ENCODE measurements at regions not wholly inside any gene's neighbourhood (a gene's known extent, or its start where the extent isn't known, plus 50 kb on each side); places are given as distances from the start of the nearest gene placed in this dataset.

DNA sequence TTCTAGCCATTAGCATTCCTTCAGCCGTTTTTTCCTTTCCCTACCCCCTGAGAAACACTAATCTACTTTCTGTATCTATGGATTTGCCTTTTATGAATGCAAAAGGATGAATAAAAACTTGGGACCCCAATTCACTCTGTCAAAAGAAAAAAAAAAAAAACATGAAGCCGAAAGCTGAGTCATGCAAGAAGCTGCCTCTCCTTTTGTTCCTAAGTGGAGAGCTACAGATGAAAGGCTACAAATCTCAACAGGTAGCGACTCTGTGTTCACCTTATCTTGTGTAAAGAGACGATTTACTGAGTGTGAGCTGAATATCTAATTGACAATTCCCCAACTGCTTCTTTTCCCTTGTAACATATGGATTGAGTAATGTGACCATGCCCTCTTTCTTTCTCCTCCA is 1072.8 kb downstream of the UQCRFS1 start:
- ChIA-PET CTCF (no interaction called here), POLR2A (no interaction called here)
- FAIRE-seq: no peak
- no peaks in the 10 kb centered on the region for H3K27me3 ChIP-seq (ENCODE audit: control insufficient read depth in 2 of 2, insufficient read depth in 2 of 2, low read length in 2 of 2)
- H3K4me1 ChIP-seq (ENCODE audit: control insufficient read depth, extremely low read depth, insufficient read depth, low read length): no peaks in the 10 kb centered on the region
- H3K4me2 ChIP-seq (ENCODE audit: insufficient read depth, low read length): no peak overlapping the region
- peaks cover 5% of the 10 kb centered on the region for H3K9me3 ChIP-seq (replicated peaks; ENCODE audit: control insufficient read depth, insufficient read depth, low read length)
- no peaks in the 10 kb centered on the region for H3K9me1 ChIP-seq (replicated peaks; ENCODE audit: control insufficient read depth, extremely low read depth, insufficient read depth, low read length)
- H3K4me3 ChIP-seq (replicated peaks in 1 of 3; ENCODE audit: insufficient read depth in 1 of 3, low read depth in 1 of 3, low read length in 3 of 3): no peak overlapping the region
- H3K9ac ChIP-seq (replicated peaks; ENCODE audit: extremely low read depth, insufficient read depth, low read length): no peak overlapping the region
- dilution Hi-C loops (cut with MboI; ENCODE audit: extremely low pct_ligation_motif_present, low sequenced_read_pairs) (no loop called here), intact Hi-C loops (cut with micrococcal nuclease) (no loop called here)
- no peak overlapping the region for H3K27ac ChIP-seq (ENCODE audit: insufficient read depth, low read depth, low read length)
- no peaks in the 10 kb centered on the region for H3K79me2 ChIP-seq (ENCODE audit: control insufficient read depth, insufficient read depth, low read length)
- no peaks in the 10 kb centered on the region for H3K36me3 ChIP-seq (ENCODE audit: control insufficient read depth in 2 of 2, extremely low read depth in 1 of 2, insufficient read depth in 2 of 2, low read length in 2 of 2)
- no peak for DNase-seq (ENCODE audit: low read depth, low spot score)
- TF ChIP-seq GATA2 (IDR thresholded peaks at IDR 0.05; ENCODE audit: insufficient read depth, insufficient read length, low read depth, low read length) (no peak), MYC (IDR thresholded peaks at IDR 0.05; ENCODE audit: low read depth, low read length) (no peak), POLR2AphosphoS5 (IDR thresholded peaks at IDR 0.05; ENCODE audit: insufficient read depth, low read depth, low read length) (no peak), POLR2A (IDR thresholded peaks at IDR 0.05; ENCODE audit: low read depth, low read length) (no peak), FOS (IDR thresholded peaks at IDR 0.05; ENCODE audit: borderline replicate concordance, insufficient read depth, low read length) (no peak), JUN (IDR thresholded peaks at IDR 0.05; ENCODE audit: borderline replicate concordance, insufficient read depth, insufficient read length, low read depth) (no peak), EZH2 (IDR thresholded peaks at IDR 0.05; ENCODE audit: borderline replicate concordance, low read depth, low read length, severe bottlenecking) (no peak)
- TF ChIP-seq, protein P1, sequence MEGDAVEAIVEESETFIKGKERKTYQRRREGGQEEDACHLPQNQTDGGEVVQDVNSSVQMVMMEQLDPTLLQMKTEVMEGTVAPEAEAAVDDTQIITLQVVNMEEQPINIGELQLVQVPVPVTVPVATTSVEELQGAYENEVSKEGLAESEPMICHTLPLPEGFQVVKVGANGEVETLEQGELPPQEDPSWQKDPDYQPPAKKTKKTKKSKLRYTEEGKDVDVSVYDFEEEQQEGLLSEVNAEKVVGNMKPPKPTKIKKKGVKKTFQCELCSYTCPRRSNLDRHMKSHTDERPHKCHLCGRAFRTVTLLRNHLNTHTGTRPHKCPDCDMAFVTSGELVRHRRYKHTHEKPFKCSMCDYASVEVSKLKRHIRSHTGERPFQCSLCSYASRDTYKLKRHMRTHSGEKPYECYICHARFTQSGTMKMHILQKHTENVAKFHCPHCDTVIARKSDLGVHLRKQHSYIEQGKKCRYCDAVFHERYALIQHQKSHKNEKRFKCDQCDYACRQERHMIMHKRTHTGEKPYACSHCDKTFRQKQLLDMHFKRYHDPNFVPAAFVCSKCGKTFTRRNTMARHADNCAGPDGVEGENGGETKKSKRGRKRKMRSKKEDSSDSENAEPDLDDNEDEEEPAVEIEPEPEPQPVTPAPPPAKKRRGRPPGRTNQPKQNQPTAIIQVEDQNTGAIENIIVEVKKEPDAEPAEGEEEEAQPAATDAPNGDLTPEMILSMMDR (IDR thresholded peaks at IDR 0.05; ENCODE audit: extremely low read depth in 1 of 2, insufficient read depth in 1 of 2, low read depth in 1 of 2, low read length in 2 of 2): no peak
- TF ChIP-seq, protein P2, sequence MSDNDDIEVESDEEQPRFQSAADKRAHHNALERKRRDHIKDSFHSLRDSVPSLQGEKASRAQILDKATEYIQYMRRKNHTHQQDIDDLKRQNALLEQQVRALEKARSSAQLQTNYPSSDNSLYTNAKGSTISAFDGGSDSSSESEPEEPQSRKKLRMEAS (IDR thresholded peaks at IDR 0.05; ENCODE audit: insufficient read depth, insufficient read length): no peak
- no peak overlapping the region for H2AFZ ChIP-seq (ENCODE audit: low read depth, low read length)
- BruUV-seq (replicated peaks): no TSS peak
- H4K20me1 ChIP-seq (replicated peaks; ENCODE audit: control insufficient read depth, extremely low read depth, insufficient read depth, low read length): no peaks in the 10 kb centered on the region

Data from endothelial cell of umbilical vein (primary cell).